ENCODE measurements at regions not wholly inside any gene's neighbourhood (a gene's known extent, or its start where the extent isn't known, plus 50 kb on each side); places are given as distances from the start of the nearest gene placed in this dataset.

DNA sequence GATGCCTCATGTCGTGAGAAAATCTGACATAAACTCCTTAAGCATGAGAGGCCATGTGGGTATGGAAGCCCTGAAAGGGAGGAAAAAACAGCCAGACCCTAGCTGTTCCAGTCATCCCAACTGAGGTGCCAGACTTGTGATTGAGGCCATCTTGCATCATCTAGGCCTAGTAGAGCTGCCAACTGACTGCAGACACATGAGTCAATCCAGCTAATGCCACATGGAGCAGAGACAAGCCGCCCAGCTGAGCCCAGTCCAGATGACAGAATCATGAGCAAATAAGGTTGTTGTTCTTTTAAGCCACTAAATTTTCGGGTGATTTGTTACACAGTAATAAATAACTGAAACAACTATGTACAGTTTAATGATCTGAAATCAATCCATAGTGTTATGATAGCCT, 680.9 kb downstream of the MAFB start:
- no peak for TF ChIP-seq CTCF (conservative IDR thresholded peaks at IDR 0.05; ENCODE audit: low read depth, low read length)
- TF ChIP-seq EZH2phosphoT487 (IDR thresholded peaks at IDR 0.05; ENCODE audit: borderline replicate concordance, low read length): no peak
